ENCODE measurements at regions not wholly inside any gene's neighbourhood (a gene's known extent, or its start where the extent isn't known, plus 50 kb on each side); places are given as distances from the start of the nearest gene placed in this dataset.

DNA sequence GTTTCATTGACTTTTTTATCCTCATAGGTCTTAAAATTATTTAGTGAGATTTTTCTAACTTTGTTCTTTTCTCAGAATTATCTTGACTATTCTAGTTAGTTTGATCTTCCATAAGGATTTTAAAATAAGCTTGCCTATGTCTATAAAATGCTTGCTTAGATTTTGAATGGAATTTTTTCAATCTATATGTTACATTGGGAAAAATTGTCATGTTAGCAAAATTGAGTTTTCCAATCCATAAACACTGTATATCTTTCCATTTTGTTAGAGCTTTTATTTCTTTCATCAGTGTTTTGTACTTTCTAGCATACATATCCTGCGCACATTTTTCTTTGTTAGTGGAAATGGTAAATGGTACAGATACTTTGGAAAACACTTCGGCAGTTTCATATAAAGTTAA lies 312.9 kb downstream of the PDHA2 start:
- H3K79me1 ChIP-seq (ENCODE audit: low read depth, low read length) = no peaks in the 10 kb centered on the region
- no peak overlapping the region for H2BK5ac ChIP-seq (ENCODE audit: low read length)
- no peak overlapping the region for H3K18ac ChIP-seq (ENCODE audit: low read length)
- DNase-seq (ENCODE audit: low spot score) = no peak
- no peaks in the 10 kb centered on the region for H3K9me3 ChIP-seq (replicated peaks in 1 of 2; ENCODE audit: control insufficient read depth in 2 of 2, insufficient read depth in 1 of 2, low read depth in 1 of 2, low read length in 2 of 2)
- H4K91ac ChIP-seq (ENCODE audit: low read depth, low read length, poor library complexity) = no peak overlapping the region
- H3K4me3 ChIP-seq (ENCODE audit: low read length in 2 of 2) = no peak overlapping the region
- no peak overlapping the region for H3K4ac ChIP-seq (ENCODE audit: low read length)
- WGBS, 2 donors (ENCODE audit: extremely low coverage in 2 of 2, insufficient read length in 2 of 2, insufficient replicate concordance in 1 of 2) = no CpG with 5 or more reads among the region's 2 CpGs
- no peak overlapping the region for H3K4me2 ChIP-seq (ENCODE audit: insufficient read depth, low read length, poor library complexity, severe bottlenecking)
- H2AFZ ChIP-seq (ENCODE audit: low read length) = no peak overlapping the region
- H3K4me1 ChIP-seq (ENCODE audit: control insufficient read depth in 2 of 2, insufficient read depth in 1 of 2, low read depth in 1 of 2, low read length in 2 of 2) = no peaks in the 10 kb centered on the region
- no peak overlapping the region for H4K8ac ChIP-seq (ENCODE audit: low read depth, low read length)
- no peak overlapping the region for H2BK12ac ChIP-seq (ENCODE audit: low read length)
- H3K23ac ChIP-seq (ENCODE audit: low read depth, low read length, poor library complexity) = no peak overlapping the region
- no peak overlapping the region for H2BK120ac ChIP-seq (ENCODE audit: low read depth, low read length)
- no peak overlapping the region for H3K14ac ChIP-seq (ENCODE audit: low read length)
- no peak overlapping the region for H3K27ac ChIP-seq (replicated peaks; ENCODE audit: low read length)
- H3K27me3 ChIP-seq (ENCODE audit: control insufficient read depth in 3 of 3, insufficient read depth in 3 of 3, low read depth in 1 of 3, low read length in 3 of 3) = no peaks in the 10 kb centered on the region
- H3K36me3 ChIP-seq (replicated peaks in 1 of 2; ENCODE audit: control insufficient read depth in 2 of 2, insufficient read depth in 2 of 2, low read length in 2 of 2) = no peaks in the 10 kb centered on the region
- H2BK15ac ChIP-seq (ENCODE audit: low read length) = no peak overlapping the region
- H2AK5ac ChIP-seq (ENCODE audit: low read depth, low read length) = no peak overlapping the region
- no peak overlapping the region for H3K9ac ChIP-seq (ENCODE audit: low read depth, low read length, poor library complexity)

DNA sequence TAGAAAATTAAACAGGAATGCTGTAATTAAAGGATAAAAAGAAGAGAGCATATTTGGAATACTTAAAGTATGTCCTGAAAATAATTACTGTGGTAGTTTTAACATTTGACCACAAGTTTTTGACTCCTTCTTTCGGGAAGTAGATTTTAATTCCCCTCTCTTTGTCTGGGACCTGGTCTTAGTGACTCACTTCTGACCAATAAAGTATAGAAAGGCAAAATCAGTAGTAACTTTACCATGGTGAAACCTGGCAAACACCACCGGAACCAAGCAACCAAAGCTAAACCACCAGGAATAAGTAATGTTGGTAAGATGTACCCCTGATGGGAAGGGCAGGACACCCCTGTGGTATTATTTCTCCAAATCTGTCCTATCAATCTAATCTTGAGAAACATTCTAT lies 314.8 kb downstream of the PDHA2 start:
- no peaks in the 10 kb centered on the region for H3K4me1 ChIP-seq (ENCODE audit: control insufficient read depth in 2 of 2, insufficient read depth in 1 of 2, low read depth in 1 of 2, low read length in 2 of 2)
- H3K36me3 ChIP-seq (replicated peaks in 1 of 2; ENCODE audit: control insufficient read depth in 2 of 2, insufficient read depth in 2 of 2, low read length in 2 of 2) = no peaks in the 10 kb centered on the region
- H2BK15ac ChIP-seq (ENCODE audit: low read length) = no peak overlapping the region
- H3K79me1 ChIP-seq (ENCODE audit: low read depth, low read length) = no peaks in the 10 kb centered on the region
- H3K23ac ChIP-seq (ENCODE audit: low read depth, low read length, poor library complexity) = no peak overlapping the region
- H3K4me2 ChIP-seq (ENCODE audit: insufficient read depth, low read length, poor library complexity, severe bottlenecking) = no peak overlapping the region
- WGBS, 2 donors (ENCODE audit: extremely low coverage in 2 of 2, insufficient read length in 2 of 2, insufficient replicate concordance in 1 of 2) = no CpG with 5 or more reads among the region's 2 CpGs
- DNase-seq (ENCODE audit: low spot score) = no peak
- no peak overlapping the region for H2BK5ac ChIP-seq (ENCODE audit: low read length)
- no peak overlapping the region for H2AFZ ChIP-seq (ENCODE audit: low read length)
- no peak overlapping the region for H2BK120ac ChIP-seq (ENCODE audit: low read depth, low read length)
- H3K4me3 ChIP-seq (ENCODE audit: low read length in 2 of 2) = no peak overlapping the region
- no peak overlapping the region for H3K9ac ChIP-seq (ENCODE audit: low read depth, low read length, poor library complexity)
- H4K8ac ChIP-seq (ENCODE audit: low read depth, low read length) = no peak overlapping the region
- H2BK12ac ChIP-seq (ENCODE audit: low read length) = no peak overlapping the region
- no peaks in the 10 kb centered on the region for H3K27me3 ChIP-seq (ENCODE audit: control insufficient read depth in 3 of 3, insufficient read depth in 3 of 3, low read depth in 1 of 3, low read length in 3 of 3)
- no peak overlapping the region for H3K18ac ChIP-seq (ENCODE audit: low read length)
- H3K14ac ChIP-seq (ENCODE audit: low read length) = no peak overlapping the region
- no peak overlapping the region for H2AK5ac ChIP-seq (ENCODE audit: low read depth, low read length)
- no peak overlapping the region for H4K91ac ChIP-seq (ENCODE audit: low read depth, low read length, poor library complexity)
- H3K4ac ChIP-seq (ENCODE audit: low read length) = no peak overlapping the region
- no peaks in the 10 kb centered on the region for H3K9me3 ChIP-seq (replicated peaks in 1 of 2; ENCODE audit: control insufficient read depth in 2 of 2, insufficient read depth in 1 of 2, low read depth in 1 of 2, low read length in 2 of 2)
- no peak overlapping the region for H3K27ac ChIP-seq (replicated peaks; ENCODE audit: low read length)

GRCh38 chr4:96162636-96163035 lies 322.7 kb downstream of the PDHA2 start:
- Histone ChIP-seq H3K4ac (ENCODE audit: low read length) (no peak overlapping the region), H3K79me1 (ENCODE audit: low read depth, low read length) (no peaks in the 10 kb centered on the region), H2BK5ac (ENCODE audit: low read length) (no peak overlapping the region), H3K4me3 (ENCODE audit: low read length in 2 of 2) (no peak overlapping the region), H2AFZ (ENCODE audit: low read length) (no peak overlapping the region), H3K4me1 (ENCODE audit: control insufficient read depth in 2 of 2, insufficient read depth in 1 of 2, low read depth in 1 of 2, low read length in 2 of 2) (no peaks in the 10 kb centered on the region), H3K4me2 (ENCODE audit: insufficient read depth, low read length, poor library complexity, severe bottlenecking) (no peak overlapping the region), H2AK5ac (ENCODE audit: low read depth, low read length) (no peak overlapping the region), H2BK12ac (ENCODE audit: low read length) (no peak overlapping the region), H3K23ac (ENCODE audit: low read depth, low read length, poor library complexity) (no peak overlapping the region), H3K18ac (ENCODE audit: low read length) (no peak overlapping the region), H4K91ac (ENCODE audit: low read depth, low read length, poor library complexity) (no peak overlapping the region), H4K8ac (ENCODE audit: low read depth, low read length) (no peak overlapping the region), H3K36me3 (replicated peaks in 1 of 2; ENCODE audit: control insufficient read depth in 2 of 2, insufficient read depth in 2 of 2, low read length in 2 of 2) (no peaks in the 10 kb centered on the region), H2BK15ac (ENCODE audit: low read length) (no peak overlapping the region), H3K9me3 (replicated peaks in 1 of 2; ENCODE audit: control insufficient read depth in 2 of 2, insufficient read depth in 1 of 2, low read depth in 1 of 2, low read length in 2 of 2) (no peaks in the 10 kb centered on the region), H2BK120ac (ENCODE audit: low read depth, low read length) (no peak overlapping the region), H3K9ac (ENCODE audit: low read depth, low read length, poor library complexity) (no peak overlapping the region), H3K27ac (replicated peaks; ENCODE audit: low read length) (no peak overlapping the region), H3K27me3 (ENCODE audit: control insufficient read depth in 3 of 3, insufficient read depth in 3 of 3, low read depth in 1 of 3, low read length in 3 of 3) (no peaks in the 10 kb centered on the region), H3K14ac (ENCODE audit: low read length) (no peak overlapping the region)
- no peak for DNase-seq (ENCODE audit: low spot score)
- WGBS, 2 donors (ENCODE audit: extremely low coverage in 2 of 2, insufficient read length in 2 of 2, insufficient replicate concordance in 1 of 2) = no CpG with 5 or more reads among the region's 1 CpG

GRCh38 chr4:96164814-96165351 lies 325.0 kb downstream of the PDHA2 start:
- no peak overlapping the region for H2BK12ac ChIP-seq (ENCODE audit: low read length)
- H3K9me3 ChIP-seq (replicated peaks in 1 of 2; ENCODE audit: control insufficient read depth in 2 of 2, insufficient read depth in 1 of 2, low read depth in 1 of 2, low read length in 2 of 2) = no peaks in the 10 kb centered on the region
- no peak overlapping the region for H2BK5ac ChIP-seq (ENCODE audit: low read length)
- no peak overlapping the region for H2BK120ac ChIP-seq (ENCODE audit: low read depth, low read length)
- H4K91ac ChIP-seq (ENCODE audit: low read depth, low read length, poor library complexity) = no peak overlapping the region
- no peaks in the 10 kb centered on the region for H3K36me3 ChIP-seq (replicated peaks in 1 of 2; ENCODE audit: control insufficient read depth in 2 of 2, insufficient read depth in 2 of 2, low read length in 2 of 2)
- no peak overlapping the region for H2AK5ac ChIP-seq (ENCODE audit: low read depth, low read length)
- H3K4me3 ChIP-seq (ENCODE audit: low read length in 2 of 2) = no peak overlapping the region
- no peak for DNase-seq (ENCODE audit: low spot score)
- H3K27ac ChIP-seq (replicated peaks; ENCODE audit: low read length) = no peak overlapping the region
- H4K8ac ChIP-seq (ENCODE audit: low read depth, low read length) = no peak overlapping the region
- H3K18ac ChIP-seq (ENCODE audit: low read length) = no peak overlapping the region
- WGBS, 2 donors (ENCODE audit: extremely low coverage in 2 of 2, insufficient read length in 2 of 2, insufficient replicate concordance in 1 of 2) = no CpG with 5 or more reads among the region's 3 CpGs
- H3K4ac ChIP-seq (ENCODE audit: low read length) = no peak overlapping the region
- no peak overlapping the region for H3K4me2 ChIP-seq (ENCODE audit: insufficient read depth, low read length, poor library complexity, severe bottlenecking)
- no peak overlapping the region for H3K9ac ChIP-seq (ENCODE audit: low read depth, low read length, poor library complexity)
- no peak overlapping the region for H2AFZ ChIP-seq (ENCODE audit: low read length)
- no peak overlapping the region for H3K23ac ChIP-seq (ENCODE audit: low read depth, low read length, poor library complexity)
- H3K14ac ChIP-seq (ENCODE audit: low read length) = no peak overlapping the region
- H2BK15ac ChIP-seq (ENCODE audit: low read length) = no peak overlapping the region
- no peaks in the 10 kb centered on the region for H3K27me3 ChIP-seq (ENCODE audit: control insufficient read depth in 3 of 3, insufficient read depth in 3 of 3, low read depth in 1 of 3, low read length in 3 of 3)
- H3K79me1 ChIP-seq (ENCODE audit: low read depth, low read length) = no peaks in the 10 kb centered on the region
- H3K4me1 ChIP-seq (ENCODE audit: control insufficient read depth in 2 of 2, insufficient read depth in 1 of 2, low read depth in 1 of 2, low read length in 2 of 2) = no peaks in the 10 kb centered on the region
